ENCODE measurements at regions not wholly inside any gene's neighbourhood (a gene's known extent, or its start where the extent isn't known, plus 50 kb on each side); places are given as distances from the start of the nearest gene placed in this dataset.

DNA sequence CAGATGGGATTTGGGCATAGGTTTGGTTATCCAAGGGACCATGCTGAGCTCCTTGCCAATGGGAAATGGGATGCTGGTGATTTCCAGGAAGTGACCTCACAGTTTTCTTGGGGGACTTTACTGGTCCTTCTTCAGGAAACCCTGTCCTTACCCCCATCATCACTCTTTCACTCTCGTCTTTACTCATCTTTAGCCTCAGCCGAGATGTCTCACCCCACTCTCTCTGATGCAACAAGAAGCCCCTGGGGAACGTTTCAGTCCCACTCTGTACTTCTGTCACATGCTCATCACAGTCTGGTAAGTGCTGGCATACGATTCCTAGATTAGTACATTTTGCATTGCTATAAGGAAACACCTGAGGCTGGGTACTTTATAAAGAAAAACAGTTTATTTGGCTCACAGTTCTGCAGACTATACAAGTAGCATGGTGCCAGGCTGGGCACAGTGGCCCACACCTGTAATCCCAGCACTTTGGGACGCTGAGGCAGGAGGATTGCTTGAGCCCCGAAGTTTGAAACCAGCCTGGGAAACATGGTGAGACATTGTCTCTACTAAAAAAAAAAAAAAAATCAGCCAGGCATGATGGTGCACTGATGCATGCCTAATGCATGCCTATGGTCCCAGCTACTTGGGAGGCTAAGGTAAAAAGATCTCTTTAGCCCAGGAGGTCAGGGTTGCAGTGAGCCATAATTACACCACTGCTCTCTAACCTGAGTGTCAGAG is 63.5 kb upstream of the VKORC1L1 start (continued):
- TF ChIP-seq SUZ12 (IDR thresholded peaks at IDR 0.05; ENCODE audit: low read length) = no peak
- TF ChIP-seq HDAC2 (IDR thresholded peaks at IDR 0.05; ENCODE audit: borderline replicate concordance in 1 of 2, low read depth in 2 of 2, low read length in 2 of 2) = no peak
- TF ChIP-seq, protein P1, sequence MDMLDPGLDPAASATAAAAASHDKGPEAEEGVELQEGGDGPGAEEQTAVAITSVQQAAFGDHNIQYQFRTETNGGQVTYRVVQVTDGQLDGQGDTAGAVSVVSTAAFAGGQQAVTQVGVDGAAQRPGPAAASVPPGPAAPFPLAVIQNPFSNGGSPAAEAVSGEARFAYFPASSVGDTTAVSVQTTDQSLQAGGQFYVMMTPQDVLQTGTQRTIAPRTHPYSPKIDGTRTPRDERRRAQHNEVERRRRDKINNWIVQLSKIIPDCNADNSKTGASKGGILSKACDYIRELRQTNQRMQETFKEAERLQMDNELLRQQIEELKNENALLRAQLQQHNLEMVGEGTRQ (IDR thresholded peaks at IDR 0.05; ENCODE audit: low read length) = no peak
- no peak for TF ChIP-seq POLR2AphosphoS5 (IDR thresholded peaks at IDR 0.05; ENCODE audit: low read depth, low read length)
- no peak for TF ChIP-seq SP1 (IDR thresholded peaks at IDR 0.05; ENCODE audit: low read depth, low read length)
- no peak for TF ChIP-seq TBP (IDR thresholded peaks at IDR 0.05; ENCODE audit: low read depth, low read length)

Data from H1 (cell line).